Sigmoid colon (tissue), 6 donors: ENCODE measurements at regions not wholly inside any gene's neighbourhood (a gene's known extent, or its start where the extent isn't known, plus 50 kb on each side); places are given as distances from the start of the nearest gene placed in this dataset.

ENCODE experiments used
- DNase-seq: peaks from one replicate; pipeline ENCODE4 v3.0.0-alpha.2; 2019
- H3K27ac ChIP-seq, 4 donors: fragments of 200-600 bp; sonication (generic); one replicate each; pipeline ENCODE4 v1.5.1; 2016 to 2019; ENCODE audit warnings: mild to moderate bottlenecking in 1 of 4
- H3K27me3 ChIP-seq, 3 donors: fragments of 200-600 bp; sonication (generic); one replicate each; pipeline ENCODE4 v1.5.1; 2019; ENCODE audit warnings: mild to moderate bottlenecking in 1 of 3
- H3K36me3 ChIP-seq, 4 donors: fragments of 200-600 bp; sonication (generic); one replicate each; pipeline ENCODE4 v1.5.1; 2016 to 2019
- H3K4me1 ChIP-seq, 4 donors: fragments of 200-600 bp; sonication (generic); one replicate each; pipeline ENCODE4 v1.5.1; 2017 to 2019
- H3K4me3 ChIP-seq, 4 donors: fragments of 200-600 bp; sonication (generic); one replicate each; pipeline ENCODE4 v1.5.1; 2017 to 2019; ENCODE audit warnings: mild to moderate bottlenecking in 2 of 4, moderate library complexity in 1 of 4
- H3K9me3 ChIP-seq, 4 donors: fragments of 200-600 bp in 3 of 4; sonication (generic) in 3 of 4; one replicate each; pipeline versions ENCODE4 v1.5.1 to v1.6.1; 2013 to 2019
- EP300 ChIP-seq, 4 donors: sonication (generic); formaldehyde crosslinking; IDR thresholded peaks; one replicate each; pipeline ENCODE4 v1.6.1; 2017; ENCODE audit warnings: antibody characterized with exemption in 4 of 4
- POLR2A ChIP-seq, 2 donors: fragments of 450-650 bp; IDR thresholded peaks; one replicate each; pipeline ENCODE4 v1.6.1; 2016; ENCODE audit warnings: antibody characterized with exemption in 2 of 2, mild to moderate bottlenecking in 2 of 2, moderate library complexity in 2 of 2
- POLR2AphosphoS5 ChIP-seq, 4 donors: sonication (generic); formaldehyde crosslinking; IDR thresholded peaks; one replicate each; pipeline ENCODE4 v1.6.1; 2017; ENCODE audit warnings: antibody characterized with exemption in 4 of 4
- WGBS, 2 donors: extraction: QIAGEN DNeasy Blood & Tissue Kit; methylation state at CpG; one replicate each; pipeline ENCODE4 v1.1.7; 2013; 5-methylcytosine and 5-hydroxymethylcytosine counted together
- intact Hi-C: fragments of 100-400 bp; cut with DNase I; formaldehyde crosslinking; loops from one replicate; pipeline ENCODE4 v1.15.1; 2023
- TF ChIP-seq, protein P1 (sequence below), 4 experiments: fragments of 450-650 bp in 3 of 4; fragments of 200-600 bp in 1 of 4; IDR thresholded peaks; one replicate each; pipeline ENCODE4 v1.5.1; 2016 to 2019; ENCODE audit warnings: antibody characterized with exemption in 4 of 4, mild to moderate bottlenecking in 3 of 4, moderate library complexity in 2 of 4
- donor health status: healthy with polysubstance abuse.
- donor health status: healthy.

DNA sequence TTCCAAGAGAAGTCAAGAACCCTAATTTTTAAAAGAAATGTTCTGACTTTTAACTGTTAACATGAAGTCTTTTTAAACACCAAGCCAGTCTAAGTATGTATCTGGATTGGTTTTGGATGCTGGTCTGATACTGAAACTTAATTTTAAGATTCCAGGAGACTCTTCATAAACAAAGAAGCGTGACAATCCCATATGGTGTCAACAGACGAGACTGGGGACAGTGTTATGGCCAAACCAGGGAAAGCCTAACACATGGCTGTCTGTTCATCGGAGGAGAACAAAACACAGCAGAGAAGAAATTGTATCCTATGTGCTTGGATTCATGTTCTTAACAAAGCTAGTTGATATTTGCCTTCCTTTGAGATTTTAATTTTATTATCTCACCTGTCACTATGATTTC lies 80.5 kb upstream of the UPP2 start:
- H3K27me3 ChIP-seq, result no peaks in the 10 kb centered on the region
- 88 to 89% methylated on average over 3 of the region's 3 CpGs for WGBS, 2 donors
- intact Hi-C loops, result no loop called here

DNA sequence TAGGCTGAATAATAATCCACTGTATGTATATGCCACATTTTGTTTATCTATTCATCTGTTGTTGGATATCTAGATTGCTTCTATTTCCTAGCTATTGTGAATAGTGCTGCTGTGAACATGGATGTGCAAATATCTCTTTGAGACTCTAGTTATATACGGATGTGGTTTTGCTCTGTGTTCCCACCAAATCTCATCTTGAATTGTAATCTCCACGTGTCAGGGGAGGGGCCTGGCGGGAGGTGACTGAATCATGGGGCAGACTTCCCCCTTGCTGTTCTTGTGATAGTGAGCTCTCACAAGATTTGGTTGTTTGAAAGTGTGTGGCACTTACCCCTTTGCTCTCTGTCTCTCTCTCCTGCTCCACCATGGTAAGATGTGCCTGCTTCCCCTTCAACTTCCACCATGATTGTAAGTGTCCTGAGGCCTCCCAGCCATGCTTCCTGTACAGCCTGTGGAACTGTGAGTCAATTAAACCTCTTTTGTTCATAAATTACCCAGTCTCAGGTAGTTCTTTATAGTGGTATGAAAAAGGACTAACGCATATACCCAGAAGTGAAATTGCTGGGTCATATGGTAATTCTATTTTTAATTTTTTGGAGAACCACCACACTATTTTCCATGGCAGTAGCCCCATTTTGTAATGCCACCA lies 86.1 kb upstream of the UPP2 start:
- Histone ChIP-seq H3K4me1 (no peaks in the 10 kb centered on the region), H3K36me3 (no peaks in the 10 kb centered on the region), H3K9me3 (no peaks in the 10 kb centered on the region), H3K27me3 (peaks cover 0 to 4% (median 0%) of the 10 kb centered on the region in 3 donors), H3K27ac (no peak overlapping the region), H3K4me3 (no peak overlapping the region)
- 81 to 87% methylated on average over 4 of the region's 4 CpGs for WGBS, 2 donors
- intact Hi-C loops, result no loop called here
- TF ChIP-seq EP300 (IDR thresholded peaks at IDR 0.05), result no peak
- TF ChIP-seq POLR2AphosphoS5 (IDR thresholded peaks at IDR 0.05), result no peak
- TF ChIP-seq, protein P1, sequence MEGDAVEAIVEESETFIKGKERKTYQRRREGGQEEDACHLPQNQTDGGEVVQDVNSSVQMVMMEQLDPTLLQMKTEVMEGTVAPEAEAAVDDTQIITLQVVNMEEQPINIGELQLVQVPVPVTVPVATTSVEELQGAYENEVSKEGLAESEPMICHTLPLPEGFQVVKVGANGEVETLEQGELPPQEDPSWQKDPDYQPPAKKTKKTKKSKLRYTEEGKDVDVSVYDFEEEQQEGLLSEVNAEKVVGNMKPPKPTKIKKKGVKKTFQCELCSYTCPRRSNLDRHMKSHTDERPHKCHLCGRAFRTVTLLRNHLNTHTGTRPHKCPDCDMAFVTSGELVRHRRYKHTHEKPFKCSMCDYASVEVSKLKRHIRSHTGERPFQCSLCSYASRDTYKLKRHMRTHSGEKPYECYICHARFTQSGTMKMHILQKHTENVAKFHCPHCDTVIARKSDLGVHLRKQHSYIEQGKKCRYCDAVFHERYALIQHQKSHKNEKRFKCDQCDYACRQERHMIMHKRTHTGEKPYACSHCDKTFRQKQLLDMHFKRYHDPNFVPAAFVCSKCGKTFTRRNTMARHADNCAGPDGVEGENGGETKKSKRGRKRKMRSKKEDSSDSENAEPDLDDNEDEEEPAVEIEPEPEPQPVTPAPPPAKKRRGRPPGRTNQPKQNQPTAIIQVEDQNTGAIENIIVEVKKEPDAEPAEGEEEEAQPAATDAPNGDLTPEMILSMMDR (IDR thresholded peaks at IDR 0.05), result no peak
- no peak for TF ChIP-seq POLR2A (IDR thresholded peaks at IDR 0.05)
- no peak for DNase-seq

More for the DNA sequence above, 80.5 kb upstream of the UPP2 start:
- TF ChIP-seq POLR2AphosphoS5 (IDR thresholded peaks at IDR 0.05), result no peak
- TF ChIP-seq, protein P1 (IDR thresholded peaks at IDR 0.05), result no peak
- no peak for TF ChIP-seq POLR2A (IDR thresholded peaks at IDR 0.05)
- TF ChIP-seq EP300 (IDR thresholded peaks at IDR 0.05), result no peak
- H3K9me3 ChIP-seq, result no peaks in the 10 kb centered on the region
- H3K4me3 ChIP-seq, result no peak overlapping the region
- no peak for DNase-seq
- H3K27ac ChIP-seq, result no peak overlapping the region
- no peaks in the 10 kb centered on the region for H3K4me1 ChIP-seq
- no peaks in the 10 kb centered on the region for H3K36me3 ChIP-seq

DNA sequence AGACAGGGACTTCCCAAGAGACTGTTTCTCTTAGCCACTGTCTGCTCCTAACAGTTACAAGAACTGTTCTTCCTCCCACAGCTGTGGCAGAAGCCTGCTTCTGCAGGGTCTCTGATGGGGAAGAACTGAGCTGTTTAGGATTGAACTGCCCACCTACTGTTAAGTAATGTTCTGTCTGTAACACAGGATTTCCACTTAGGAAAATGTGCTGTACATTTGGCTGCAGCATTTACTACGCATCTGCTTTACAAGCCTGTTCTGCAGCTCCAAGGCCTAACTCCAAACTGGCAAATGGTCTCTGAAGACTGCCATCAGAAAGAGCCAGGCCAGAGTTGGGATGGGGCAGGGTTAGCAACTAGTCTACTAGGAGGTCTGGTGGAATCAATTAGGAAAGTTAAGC lies 87.8 kb upstream of the UPP2 start:
- H3K36me3 ChIP-seq, result no peaks in the 10 kb centered on the region
- no peak for TF ChIP-seq EP300 (IDR thresholded peaks at IDR 0.05)
- TF ChIP-seq POLR2A (IDR thresholded peaks at IDR 0.05), result no peak
- TF ChIP-seq, protein P1 (IDR thresholded peaks at IDR 0.05), result no peak
- no peak for TF ChIP-seq POLR2AphosphoS5 (IDR thresholded peaks at IDR 0.05)
- no peaks in the 10 kb centered on the region for H3K9me3 ChIP-seq
- H3K4me3 ChIP-seq, result no peak overlapping the region
- no peak overlapping the region for H3K27ac ChIP-seq
- H3K27me3 ChIP-seq, result peaks cover 0 to 9% (median 0%) of the 10 kb centered on the region in 3 donors
- WGBS, 2 donors, result 80 to 87% methylated on average over 1 of the region's 1 CpG
- DNase-seq, result no peak
- H3K4me1 ChIP-seq, result no peaks in the 10 kb centered on the region
- intact Hi-C loops, result no loop called here

- 82 to 86% methylated on average over 5 of the region's 5 CpGs for WGBS, 2 donors
- H3K4me1 ChIP-seq, result no peaks in the 10 kb centered on the region
- H3K27me3 ChIP-seq, result peaks cover 0 to 9% (median 0%) of the 10 kb centered on the region in 3 donors
- H3K9me3 ChIP-seq, result no peaks in the 10 kb centered on the region
- H3K36me3 ChIP-seq, result no peaks in the 10 kb centered on the region
- no peak for DNase-seq
- no peak overlapping the region for H3K27ac ChIP-seq
- intact Hi-C loops, result loop anchor here (2.0 kb wide), 2 partner anchors 230 to 518 kb away; no protein-coding TSS in a partner anchor
- H3K4me3 ChIP-seq, result no peak overlapping the region
- TF ChIP-seq EP300 (IDR thresholded peaks at IDR 0.05) (no peak), POLR2AphosphoS5 (IDR thresholded peaks at IDR 0.05) (no peak), POLR2A (IDR thresholded peaks at IDR 0.05) (no peak)
- TF ChIP-seq, protein P1 (IDR thresholded peaks at IDR 0.05), result no peak
These were observed 90.5 kb upstream of the UPP2 start for GRCh38 chr2:158011055-158011771.
